GM23338 (cell line): ENCODE measurements at regions not wholly inside any gene's neighbourhood (a gene's known extent, or its start where the extent isn't known, plus 50 kb on each side); places are given as distances from the start of the nearest gene placed in this dataset.

Experiments used
- ATAC-seq: fragments of 200-7000 bp; cut with Tn5 transposase; 3 replicates; pipeline ENCODE4 v1.9.1; 2020
- DNase-seq: peaks from one replicate; pipeline ENCODE4 v3.0.0-alpha.2; 2015; ENCODE audit warnings: low spot score
- H2AFZ ChIP-seq: fragments of 200-600 bp; sonication (generic); 2 replicates; pipeline ENCODE4 v1.8.0; 2016; ENCODE audit warnings: antibody characterized with exemption, mild to moderate bottlenecking, moderate library complexity
- H3F3A ChIP-seq: fragments of 200-600 bp; sonication (generic); replicated peaks from 2 replicates; pipeline ENCODE4 v1.8.0; 2017; ENCODE audit warnings: antibody characterized with exemption, mixed run types, low read depth
- H3K27ac ChIP-seq: fragments of 200-600 bp; sonication (generic); 2 replicates; pipeline ENCODE4 v1.6.1; 2016; ENCODE audit warnings: low read depth
- H3K27me3 ChIP-seq: fragments of 200-600 bp; sonication (generic); 2 replicates; pipeline ENCODE4 v1.8.0; 2016; ENCODE audit warnings: mild to moderate bottlenecking, mixed run types, moderate library complexity; ENCODE audit not compliant: insufficient read depth
- H3K36me3 ChIP-seq: fragments of 200-600 bp; sonication (generic); 2 replicates; pipeline ENCODE4 v1.8.0; 2016; ENCODE audit warnings: mild to moderate bottlenecking; ENCODE audit not compliant: insufficient read depth
- H3K4me1 ChIP-seq: fragments of 200-600 bp; sonication (generic); 2 replicates; pipeline ENCODE4 v1.8.0; 2016; ENCODE audit warnings: mild to moderate bottlenecking, moderate library complexity; ENCODE audit not compliant: insufficient read depth
- H3K4me2 ChIP-seq: fragments of 200-600 bp; sonication (generic); 2 replicates; pipeline ENCODE4 v1.7.1; 2017; ENCODE audit warnings: mixed run types
- H3K4me3 ChIP-seq: fragments of 200-600 bp; sonication (generic); 2 replicates; pipeline ENCODE4 v1.6.1; 2016; ENCODE audit warnings: mixed run types
- H3K79me2 ChIP-seq: fragments of 200-600 bp; sonication (generic); replicated peaks from 2 replicates; pipeline ENCODE4 v1.8.0; 2017; ENCODE audit warnings: mild to moderate bottlenecking; ENCODE audit not compliant: insufficient read depth
- H3K9me2 ChIP-seq: fragments of 200-600 bp; sonication (generic); 2 replicates; pipeline ENCODE4 v1.8.0; 2017; ENCODE audit not compliant: insufficient read depth
- H4K20me1 ChIP-seq: fragments of 200-600 bp; sonication (generic); replicated peaks from 2 replicates; pipeline ENCODE4 v1.8.0; 2017; ENCODE audit warnings: mild to moderate bottlenecking; ENCODE audit not compliant: insufficient read depth
- H3K27ac Mint-ChIP-seq: 2 replicates; pipeline ENCODE4 v1.8.0; 2020; ENCODE audit warnings: inconsistent platforms, mild to moderate bottlenecking, moderate library complexity, mixed read lengths
- H3K27me3 Mint-ChIP-seq: 3 replicates; pipeline ENCODE4 v1.8.0; 2022; ENCODE audit warnings: low read depth, mild to moderate bottlenecking, moderate library complexity, mixed read lengths, inconsistent platforms; ENCODE audit not compliant: insufficient read depth, poor library complexity
- H3K36me3 Mint-ChIP-seq: 3 replicates; pipeline ENCODE4 v1.8.0; 2021; ENCODE audit warnings: low read depth, mild to moderate bottlenecking, inconsistent platforms, moderate library complexity, mixed read lengths
- H3K4me1 Mint-ChIP-seq: 3 replicates; pipeline ENCODE4 v1.8.0; 2020; ENCODE audit warnings: mild to moderate bottlenecking, inconsistent platforms, mixed read lengths
- H3K4me3 Mint-ChIP-seq: 3 replicates; pipeline ENCODE4 v1.8.0; 2021; ENCODE audit warnings: moderate library complexity, mild to moderate bottlenecking, inconsistent platforms, mixed read lengths
- H3K9me3 Mint-ChIP-seq: 3 replicates; pipeline ENCODE4 v1.8.0; 2020; ENCODE audit warnings: moderate library complexity, mild to moderate bottlenecking, inconsistent platforms, mixed read lengths
- CREB1 ChIP-seq: fragments of 250-450 bp; sonication (Bioruptor Pico); IDR thresholded peaks from 2 replicates; pipeline ENCODE4 v1.5.0; 2020; ENCODE audit warnings: low read depth, mild to moderate bottlenecking, moderate library complexity
- CTCF ChIP-seq, 2 experiments: fragments of 200-600 bp in 1 of 2; sonication (generic) in 1 of 2; conservative IDR thresholded peaks; 2 replicates each; pipeline versions ENCODE4 v1.5.1 to v1.6.1; 2016 to 2017; ENCODE audit warnings: antibody characterized with exemption in 2 of 2, low read depth in 2 of 2, mild to moderate bottlenecking in 2 of 2, moderate library complexity in 1 of 2
- ETS1 ChIP-seq: IDR thresholded peaks from 2 replicates; pipeline ENCODE4 v1.6.1; 2016; ENCODE audit warnings: antibody characterized with exemption
- EZH2 ChIP-seq: fragments of 200-600 bp; sonication (generic); IDR thresholded peaks from one replicate; pipeline ENCODE4 v1.8.0; 2017; ENCODE audit warnings: antibody characterized with exemption, mild to moderate bottlenecking, low read depth; ENCODE audit not compliant: unreplicated experiment
- EZH2phosphoT487 ChIP-seq: fragments of 200-600 bp; sonication (generic); IDR thresholded peaks from one replicate; pipeline ENCODE4 v1.8.1; 2018; ENCODE audit warnings: antibody characterized with exemption; ENCODE audit not compliant: unreplicated experiment
- JUNB ChIP-seq: IDR thresholded peaks from one replicate; pipeline ENCODE4 v1.6.1; 2016; ENCODE audit warnings: antibody characterized with exemption; ENCODE audit not compliant: unreplicated experiment
- NANOG ChIP-seq: IDR thresholded peaks from 2 replicates; pipeline ENCODE4 v1.6.1; 2016; ENCODE audit warnings: antibody characterized with exemption, borderline replicate concordance
- POLR2AphosphoS5 ChIP-seq: IDR thresholded peaks from 2 replicates; pipeline ENCODE4 v1.6.1; 2016; ENCODE audit warnings: antibody characterized with exemption, low read depth
- REST ChIP-seq: IDR thresholded peaks from one replicate; pipeline ENCODE4 v1.6.1; 2018; ENCODE audit warnings: antibody characterized with exemption; ENCODE audit not compliant: unreplicated experiment
- STAT1 ChIP-seq: IDR thresholded peaks from one replicate; pipeline ENCODE4 v1.6.1; 2016; ENCODE audit warnings: antibody characterized with exemption; ENCODE audit not compliant: unreplicated experiment
- ZNF114 ChIP-seq: fragments of 250-450 bp; sonication (Bioruptor Pico); IDR thresholded peaks from 2 replicates; pipeline ENCODE4 v1.5.0; 2020; ENCODE audit warnings: mild to moderate bottlenecking, moderate library complexity
- ZNF331 ChIP-seq: fragments of 250-450 bp; sonication (Bioruptor Pico); IDR thresholded peaks from 2 replicates; pipeline ENCODE4 v1.5.0; 2020; ENCODE audit warnings: low read depth, mild to moderate bottlenecking, moderate library complexity
- ZNF462 ChIP-seq: fragments of 250-450 bp; sonication (Bioruptor Pico); IDR thresholded peaks from 2 replicates; pipeline ENCODE4 v1.5.0; 2020; ENCODE audit warnings: mild to moderate bottlenecking, moderate library complexity

GRCh38 chr20:24236963-24237362 is 232.5 kb upstream of the SYNDIG1 start:
- no peaks in the 10 kb centered on the region for H3K9me3 Mint-ChIP-seq
- H3K27me3 Mint-ChIP-seq: peaks cover 3% of the 10 kb centered on the region
- DNase-seq: no peak
- H3K79me2 ChIP-seq: no peaks in the 10 kb centered on the region
- H3K27ac ChIP-seq: no peak overlapping the region
- H3K4me1 Mint-ChIP-seq: no peaks in the 10 kb centered on the region
- H3K9me2 ChIP-seq: peaks cover 5% of the 10 kb centered on the region; the same call in 1 of the 2 replicates
- TF ChIP-seq POLR2AphosphoS5 (no peak), ZNF462 (CRISPR knock-in tag) (no peak), EZH2phosphoT487 (no peak), NANOG (no peak), STAT1 (no peak), ZNF114 (CRISPR knock-in tag) (no peak), ETS1 (no peak), JUNB (no peak), EZH2 (no peak), CTCF (conservative IDR thresholded peaks at IDR 0.05; ENCODE audit: low read depth in 2 of 2) (no peak), ZNF331 (CRISPR knock-in tag) (no peak), REST (no peak), CREB1 (CRISPR knock-in tag) (no peak)
- no peaks in the 10 kb centered on the region for H3F3A ChIP-seq
- no peaks in the 10 kb centered on the region for H3K36me3 ChIP-seq
- H3K36me3 Mint-ChIP-seq: no peaks in the 10 kb centered on the region
- H4K20me1 ChIP-seq: no peaks in the 10 kb centered on the region
- no peak for ATAC-seq
- H3K4me2 ChIP-seq: no peak overlapping the region
- H3K4me3 ChIP-seq: no peak overlapping the region
- H3K4me1 ChIP-seq: no peaks in the 10 kb centered on the region
- no peak overlapping the region for H3K4me3 Mint-ChIP-seq
- H3K27me3 ChIP-seq: no peaks in the 10 kb centered on the region
- H3K27ac Mint-ChIP-seq: no peak overlapping the region
- no peak overlapping the region for H2AFZ ChIP-seq
